CD4-positive, alpha-beta T cell (primary cell): ENCODE measurements at regions not wholly inside any gene's neighbourhood (a gene's known extent, or its start where the extent isn't known, plus 50 kb on each side); places are given as distances from the start of the nearest gene placed in this dataset.

ENCODE experiments used
- ATAC-seq: fragments of 200-7000 bp; cut with Tn5 transposase; one replicate; pipeline ENCODE4 v1.10.0; 2022; ENCODE audit warnings: mild to moderate bottlenecking; ENCODE audit not compliant: poor library complexity
- CTCF ChIA-PET: fragments of 350-600 bp; sonication (Branson Sonifier 250); formaldehyde crosslinking; loops from one replicate; lab custom pipeline; 2021; ENCODE audit warnings: antibody characterized with exemption, inconsistent platforms; lab: Charles Lee
- POLR2A ChIA-PET: fragments of 350-600 bp; sonication (Branson Sonifier 250); formaldehyde crosslinking; loops from one replicate; lab custom pipeline; 2021; ENCODE audit warnings: antibody characterized with exemption, inconsistent platforms; lab: Charles Lee
- DNase-seq, 14 experiments: peaks; one replicate each; pipeline ENCODE4 v3.0.0-alpha.2; 2013 to 2020; ENCODE audit warnings: mixed read lengths in 2 of 14
- H3K27ac ChIP-seq, 2 donors: one replicate each; pipeline versions ENCODE4 v1.5.1 to v1.7.0; 2013; ENCODE audit warnings: low read length in 2 of 2, low read depth in 1 of 2, mild to moderate bottlenecking in 1 of 2
- H3K27me3 ChIP-seq, 2 experiments: 1 replicate in 1 of 2; 2 replicates in 1 of 2; pipeline versions ENCODE4 v1.6.1 to v1.7.0; 2013; ENCODE audit warnings: low read length in 2 of 2, control low read depth in 1 of 2, mild to moderate bottlenecking in 1 of 2, moderate library complexity in 1 of 2; ENCODE audit not compliant: insufficient read depth in 2 of 2, control insufficient read depth in 1 of 2
- H3K36me3 ChIP-seq: one replicate; pipeline ENCODE4 v1.6.1; 2013; ENCODE audit warnings: low read length, control low read depth; ENCODE audit not compliant: insufficient read depth
- H3K4me1 ChIP-seq: one replicate; pipeline ENCODE4 v1.6.1; 2013; ENCODE audit warnings: low read length, control low read depth; ENCODE audit not compliant: insufficient read depth
- H3K4me3 ChIP-seq: one replicate; pipeline ENCODE4 v1.5.1; 2013; ENCODE audit warnings: mild to moderate bottlenecking, low read length, moderate library complexity
- H3K9me3 ChIP-seq, 2 experiments: 1 replicate in 1 of 2; 2 replicates in 1 of 2; pipeline versions ENCODE4 v1.6.1 to v1.7.0; 2013; ENCODE audit warnings: low read length in 2 of 2, mild to moderate bottlenecking in 2 of 2, control low read depth in 1 of 2, moderate library complexity in 1 of 2; ENCODE audit not compliant: control insufficient read depth in 1 of 2, insufficient read depth in 1 of 2
- H3K27ac Mint-ChIP-seq: one replicate; pipeline ENCODE4 v1.8.0; 2020; ENCODE audit warnings: mixed read lengths
- H3K27me3 Mint-ChIP-seq: one replicate; pipeline ENCODE4 v1.8.0; 2021; ENCODE audit warnings: mixed read lengths
- H3K36me3 Mint-ChIP-seq: one replicate; pipeline ENCODE4 v1.8.0; 2021; ENCODE audit warnings: low read depth, mixed read lengths
- H3K4me1 Mint-ChIP-seq: one replicate; pipeline ENCODE4 v1.8.0; 2021; ENCODE audit warnings: low read depth, mixed read lengths
- H3K4me3 Mint-ChIP-seq: one replicate; pipeline ENCODE4 v1.8.0; 2020; ENCODE audit warnings: mild to moderate bottlenecking, mixed read lengths
- H3K9me3 Mint-ChIP-seq: one replicate; pipeline ENCODE4 v1.8.0; 2020; ENCODE audit warnings: mixed read lengths
- intact Hi-C, 2 experiments: fragments of 100-400 bp; cut with DNase I in 1 of 2; cut with micrococcal nuclease in 1 of 2; formaldehyde crosslinking; loops; one replicate each; pipeline versions ENCODE4 v1.15.1 to v1.9.0; 2023 to 2025; cut with DNase I, micrococcal nuclease
- TF ChIP-seq, protein P1 (sequence below): fragments of 200-600 bp; IDR thresholded peaks from one replicate; pipeline ENCODE4 v1.8.0; 2022; ENCODE audit warnings: antibody characterized with exemption, mild to moderate bottlenecking

DNA sequence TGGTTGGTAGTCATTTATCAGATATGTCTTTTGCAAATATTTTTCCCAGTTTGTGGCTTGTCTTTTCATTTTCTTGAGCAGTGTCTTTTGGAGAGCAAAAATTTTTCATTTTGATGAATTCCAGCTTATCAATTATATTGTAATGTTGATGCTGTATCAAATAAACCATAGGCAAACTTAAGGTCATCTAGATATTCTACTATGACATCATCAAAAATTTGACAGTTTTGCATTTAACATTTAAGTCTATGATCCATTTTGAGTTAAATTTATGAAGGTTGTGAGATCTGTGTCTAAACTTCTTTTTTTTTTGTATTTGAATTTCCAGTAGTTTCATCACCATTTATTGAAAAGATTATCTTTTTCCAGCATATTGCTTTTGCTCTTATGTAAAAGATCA is 505.5 kb upstream of the COX7C start:
- H3K4me3 Mint-ChIP-seq: no peak overlapping the region
- no peaks in the 10 kb centered on the region for H3K27me3 Mint-ChIP-seq
- TF ChIP-seq, protein P1, sequence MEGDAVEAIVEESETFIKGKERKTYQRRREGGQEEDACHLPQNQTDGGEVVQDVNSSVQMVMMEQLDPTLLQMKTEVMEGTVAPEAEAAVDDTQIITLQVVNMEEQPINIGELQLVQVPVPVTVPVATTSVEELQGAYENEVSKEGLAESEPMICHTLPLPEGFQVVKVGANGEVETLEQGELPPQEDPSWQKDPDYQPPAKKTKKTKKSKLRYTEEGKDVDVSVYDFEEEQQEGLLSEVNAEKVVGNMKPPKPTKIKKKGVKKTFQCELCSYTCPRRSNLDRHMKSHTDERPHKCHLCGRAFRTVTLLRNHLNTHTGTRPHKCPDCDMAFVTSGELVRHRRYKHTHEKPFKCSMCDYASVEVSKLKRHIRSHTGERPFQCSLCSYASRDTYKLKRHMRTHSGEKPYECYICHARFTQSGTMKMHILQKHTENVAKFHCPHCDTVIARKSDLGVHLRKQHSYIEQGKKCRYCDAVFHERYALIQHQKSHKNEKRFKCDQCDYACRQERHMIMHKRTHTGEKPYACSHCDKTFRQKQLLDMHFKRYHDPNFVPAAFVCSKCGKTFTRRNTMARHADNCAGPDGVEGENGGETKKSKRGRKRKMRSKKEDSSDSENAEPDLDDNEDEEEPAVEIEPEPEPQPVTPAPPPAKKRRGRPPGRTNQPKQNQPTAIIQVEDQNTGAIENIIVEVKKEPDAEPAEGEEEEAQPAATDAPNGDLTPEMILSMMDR: no peak
- H3K36me3 Mint-ChIP-seq: no peaks in the 10 kb centered on the region
- intact Hi-C loops: no loop called here
- no peaks in the 10 kb centered on the region for H3K4me1 Mint-ChIP-seq
- no peak overlapping the region for H3K27ac Mint-ChIP-seq
- Histone ChIP-seq H3K27ac (no peak overlapping the region), H3K27me3 (no peaks in the 10 kb centered on the region), H3K4me1 (no peaks in the 10 kb centered on the region), H3K9me3 (peaks cover 0 to 7% of the 10 kb centered on the region in 2 experiments), H3K4me3 (no peak overlapping the region), H3K36me3 (no peaks in the 10 kb centered on the region)
- no peak for ATAC-seq
- ChIA-PET CTCF (no interaction called here), POLR2A (no interaction called here)
- no peak for DNase-seq
- peaks cover 6% of the 10 kb centered on the region for H3K9me3 Mint-ChIP-seq

DNA sequence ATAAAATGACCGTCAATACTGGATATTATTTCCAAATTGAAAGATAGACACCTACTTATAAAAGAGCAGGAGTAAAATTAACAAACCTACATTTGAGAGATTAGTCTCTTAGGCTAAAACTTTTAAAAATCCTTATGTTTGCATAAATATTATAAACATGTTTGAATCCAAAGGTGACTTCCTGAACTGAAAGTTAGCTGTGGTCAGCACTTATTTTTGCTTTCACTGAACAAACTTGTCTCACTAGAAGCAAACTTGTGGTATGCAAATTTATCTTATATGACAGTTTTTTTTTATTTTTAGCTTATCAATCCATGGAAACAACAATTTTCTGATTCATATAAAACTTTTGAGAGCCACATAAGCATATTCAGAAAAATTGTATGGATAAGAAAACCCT is 502.6 kb upstream of the COX7C start:
- ChIA-PET POLR2A (no interaction called here), CTCF (interaction anchor here (1.1 kb wide), 1 partner anchor 8 kb away, joined by 3 read pairs; no protein-coding TSS in a partner anchor)
- Histone ChIP-seq H3K4me3 (no peak overlapping the region), H3K4me1 (no peaks in the 10 kb centered on the region), H3K36me3 (no peaks in the 10 kb centered on the region), H3K27me3 (no peaks in the 10 kb centered on the region), H3K27ac (no peak overlapping the region), H3K9me3 (no peaks in the 10 kb centered on the region)
- H3K9me3 Mint-ChIP-seq: peaks cover 6% of the 10 kb centered on the region
- H3K27me3 Mint-ChIP-seq: no peaks in the 10 kb centered on the region
- ATAC-seq (no peak), DNase-seq (no peak)
- H3K4me3 Mint-ChIP-seq: no peak overlapping the region
- H3K27ac Mint-ChIP-seq: no peak overlapping the region
- intact Hi-C loops: no loop called here
- H3K36me3 Mint-ChIP-seq: no peaks in the 10 kb centered on the region
- TF ChIP-seq, protein P1: no peak
- H3K4me1 Mint-ChIP-seq: no peaks in the 10 kb centered on the region

DNA sequence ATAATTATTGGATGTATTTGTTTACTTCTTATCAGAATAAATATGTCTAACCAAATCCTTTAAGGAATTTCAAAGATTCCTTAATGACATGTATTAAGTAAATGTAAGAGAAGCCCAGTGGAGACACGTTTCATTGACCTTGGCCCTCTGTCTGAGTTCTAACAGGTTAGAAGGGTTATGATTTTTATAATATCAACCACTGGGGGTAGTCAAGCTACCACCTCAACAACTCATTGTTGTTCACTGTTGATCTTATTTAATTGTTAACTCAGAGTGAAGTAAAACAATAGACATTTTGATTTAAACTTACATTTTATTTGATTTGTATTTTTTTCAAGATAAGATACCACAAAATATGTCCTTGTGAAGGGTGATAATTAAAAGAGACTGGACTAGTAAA is 499.2 kb upstream of the COX7C start:
- Histone ChIP-seq H3K36me3 (no peaks in the 10 kb centered on the region), H3K9me3 (no peaks in the 10 kb centered on the region), H3K4me1 (no peaks in the 10 kb centered on the region), H3K4me3 (no peak overlapping the region), H3K27me3 (no peaks in the 10 kb centered on the region), H3K27ac (no peak overlapping the region)
- Mint-ChIP-seq H3K36me3 (no peaks in the 10 kb centered on the region), H3K9me3 (no peaks in the 10 kb centered on the region), H3K27me3 (no peaks in the 10 kb centered on the region), H3K4me3 (no peak overlapping the region), H3K4me1 (no peaks in the 10 kb centered on the region), H3K27ac (no peak overlapping the region)
- no peak for DNase-seq
- ChIA-PET POLR2A (no interaction called here), CTCF (no interaction called here)
- ATAC-seq: no peak
- intact Hi-C loops: no loop called here
- TF ChIP-seq, protein P1: no peak
